ENCODE measurements at regions not wholly inside any gene's neighbourhood (a gene's known extent, or its start where the extent isn't known, plus 50 kb on each side); places are given as distances from the start of the nearest gene placed in this dataset.

GRCh38 chr2:78118037-78118436 lies 595.9 kb upstream of the LRRTM4 start:
- DNase-seq (ENCODE audit: low read depth) = no peak
- no peak for TF ChIP-seq CTCF (conservative IDR thresholded peaks at IDR 0.05; ENCODE audit: low read depth, low read length)
- no peak overlapping the region for H3K4me3 ChIP-seq (ENCODE audit: low read depth, low read length)

DNA sequence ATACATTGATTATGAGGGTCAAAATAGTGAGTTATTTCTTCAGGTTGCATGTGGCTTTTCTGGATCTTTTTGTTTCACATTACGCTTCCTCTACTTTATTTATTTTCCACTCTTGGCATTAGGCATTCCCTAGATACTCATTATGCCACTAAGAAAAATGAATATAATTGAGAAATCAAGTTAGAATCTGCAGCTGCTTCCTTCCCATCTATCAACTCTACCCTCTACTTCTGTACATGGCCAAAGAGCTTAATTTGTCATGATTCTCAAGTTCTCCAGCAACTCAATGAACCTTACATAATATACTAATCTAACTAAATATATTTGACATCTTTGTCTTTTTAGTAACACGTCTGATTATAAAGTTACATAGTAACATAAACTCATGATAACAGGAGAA lies 598.1 kb upstream of the LRRTM4 start:
- no peak overlapping the region for H3K4me3 ChIP-seq (ENCODE audit: low read depth, low read length)
- no peak for TF ChIP-seq CTCF (conservative IDR thresholded peaks at IDR 0.05; ENCODE audit: low read depth, low read length)
- DNase-seq (ENCODE audit: low read depth) = no peak

- TF ChIP-seq CTCF (conservative IDR thresholded peaks at IDR 0.05; ENCODE audit: low read depth, low read length) = no peak
- no peak overlapping the region for H3K4me3 ChIP-seq (ENCODE audit: low read depth, low read length)
- DNase-seq (ENCODE audit: low read depth) = no peak
These were observed 602.9 kb upstream of the LRRTM4 start for GRCh38 chr2:78125042-78125441.

DNA sequence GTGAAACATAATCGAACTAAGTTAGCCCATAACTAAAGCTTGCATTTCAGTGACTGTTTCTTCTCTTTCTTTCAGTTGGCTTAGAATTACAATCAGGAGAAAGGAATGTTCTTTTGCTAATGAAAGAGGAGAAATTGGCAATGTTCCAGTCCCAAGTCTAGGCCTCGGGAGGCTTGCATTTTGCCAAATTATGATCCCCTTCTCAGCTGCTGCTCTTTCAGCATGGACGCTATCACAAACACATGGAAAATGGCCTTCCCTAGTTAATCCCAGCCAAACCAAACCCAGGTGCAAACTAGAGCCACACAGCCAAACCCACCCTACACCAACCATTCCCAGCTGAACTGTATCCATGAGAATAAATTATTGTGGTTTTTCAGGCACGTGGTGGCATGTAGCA lies 605.2 kb upstream of the LRRTM4 start:
- no peak overlapping the region for H3K4me3 ChIP-seq (ENCODE audit: low read depth, low read length)
- DNase-seq (ENCODE audit: low read depth) = no peak
- TF ChIP-seq CTCF (conservative IDR thresholded peaks at IDR 0.05; ENCODE audit: low read depth, low read length) = no peak

GRCh38 chr2:78132391-78133370 lies 610.5 kb upstream of the LRRTM4 start:
- no peak overlapping the region for H3K4me3 ChIP-seq (ENCODE audit: low read depth, low read length)
- no peak for TF ChIP-seq CTCF (conservative IDR thresholded peaks at IDR 0.05; ENCODE audit: low read depth, low read length)
- DNase-seq (ENCODE audit: low read depth) = no peak

- no peak for TF ChIP-seq CTCF (conservative IDR thresholded peaks at IDR 0.05; ENCODE audit: low read depth, low read length)
- no peak overlapping the region for H3K4me3 ChIP-seq (ENCODE audit: low read depth, low read length)
- no peak for DNase-seq (ENCODE audit: low read depth)
These were observed 623.3 kb upstream of the LRRTM4 start for GRCh38 chr2:78145395-78145996.
